Smooth muscle cell (in vitro differentiated cells): ENCODE measurements at regions not wholly inside any gene's neighbourhood (a gene's known extent, or its start where the extent isn't known, plus 50 kb on each side); places are given as distances from the start of the nearest gene placed in this dataset.

ENCODE experiments used
- DNase-seq: peaks from one replicate; lab custom pipeline; 2025; ENCODE audit not compliant: unreplicated experiment; lab: John Stamatoyannopoulos, UW
- H2AFZ ChIP-seq: fragments of 200-600 bp; sonication (generic); 2 replicates; pipeline ENCODE4 v1.6.0; 2016; ENCODE audit warnings: antibody characterized with exemption, low read depth, mild to moderate bottlenecking
- H3F3A ChIP-seq: fragments of 200-600 bp; sonication (generic); 2 replicates; pipeline ENCODE4 v1.6.0; 2017; ENCODE audit warnings: antibody characterized with exemption, low read depth
- H3K27ac ChIP-seq: fragments of 200-600 bp; sonication (generic); 2 replicates; pipeline ENCODE4 v1.5.1; 2016; ENCODE audit warnings: low read depth, mild to moderate bottlenecking
- H3K27me3 ChIP-seq: fragments of 200-600 bp; sonication (generic); 2 replicates; pipeline ENCODE4 v1.6.1; 2016; ENCODE audit warnings: low read depth, mild to moderate bottlenecking
- H3K36me3 ChIP-seq: fragments of 200-600 bp; sonication (generic); 2 replicates; pipeline ENCODE4 v1.5.1; 2016; ENCODE audit warnings: low read depth
- H3K4me1 ChIP-seq: fragments of 200-600 bp; sonication (generic); 2 replicates; pipeline ENCODE4 v1.5.1; 2016; ENCODE audit warnings: low read depth
- H3K4me2 ChIP-seq: fragments of 200-600 bp; sonication (generic); 2 replicates; pipeline ENCODE4 v1.6.0; 2016; ENCODE audit warnings: mild to moderate bottlenecking
- H3K4me3 ChIP-seq: fragments of 200-600 bp; sonication (generic); 2 replicates; pipeline ENCODE4 v1.5.1; 2016; ENCODE audit warnings: mild to moderate bottlenecking
- H3K79me2 ChIP-seq: fragments of 200-600 bp; sonication (generic); 2 replicates; pipeline ENCODE4 v1.6.0; 2016; ENCODE audit warnings: low read depth, mild to moderate bottlenecking
- H3K9ac ChIP-seq: fragments of 200-600 bp; sonication (generic); 2 replicates; pipeline ENCODE4 v1.6.0; 2016; ENCODE audit warnings: low read depth
- H3K9me3 ChIP-seq: fragments of 200-600 bp; sonication (generic); replicated peaks from 2 replicates; pipeline ENCODE4 v1.5.1; 2016; ENCODE audit warnings: low read depth
- H4K20me1 ChIP-seq: fragments of 200-600 bp; sonication (generic); 2 replicates; pipeline ENCODE4 v1.6.0; 2016; ENCODE audit warnings: low read depth
- WGBS: methylation state at CpG from one replicate; pipeline ENCODE4 v1.1.7; 2016; ENCODE audit warnings: low lambda C conversion rate; 5-methylcytosine and 5-hydroxymethylcytosine counted together
- TF ChIP-seq, protein P1 (sequence below): fragments of 200-600 bp; sonication (generic); IDR thresholded peaks from 2 replicates; pipeline ENCODE4 v1.5.1; 2017; ENCODE audit warnings: borderline replicate concordance, mild to moderate bottlenecking, antibody characterized with exemption; ENCODE audit not compliant: insufficient read depth, poor library complexity, severe bottlenecking

GRCh38 chr11:69906453-69906907, 87.3 kb upstream of the FGF3 start:
- Histone ChIP-seq H3K79me2 (no peaks in the 10 kb centered on the region), H3K36me3 (no peaks in the 10 kb centered on the region), H3K27ac (no peak overlapping the region), H3K4me3 (no peak overlapping the region), H3K9ac (no peak overlapping the region), H2AFZ (no peak overlapping the region), H3K27me3 (no peaks in the 10 kb centered on the region), H3K4me2 (no peak overlapping the region), H3K9me3 (no peaks in the 10 kb centered on the region), H3K4me1 (no peaks in the 10 kb centered on the region), H4K20me1 (no peaks in the 10 kb centered on the region), H3F3A (no peaks in the 10 kb centered on the region)
- WGBS, result 24% methylated on average over 3 of the region's 3 CpGs
- TF ChIP-seq, protein P1, sequence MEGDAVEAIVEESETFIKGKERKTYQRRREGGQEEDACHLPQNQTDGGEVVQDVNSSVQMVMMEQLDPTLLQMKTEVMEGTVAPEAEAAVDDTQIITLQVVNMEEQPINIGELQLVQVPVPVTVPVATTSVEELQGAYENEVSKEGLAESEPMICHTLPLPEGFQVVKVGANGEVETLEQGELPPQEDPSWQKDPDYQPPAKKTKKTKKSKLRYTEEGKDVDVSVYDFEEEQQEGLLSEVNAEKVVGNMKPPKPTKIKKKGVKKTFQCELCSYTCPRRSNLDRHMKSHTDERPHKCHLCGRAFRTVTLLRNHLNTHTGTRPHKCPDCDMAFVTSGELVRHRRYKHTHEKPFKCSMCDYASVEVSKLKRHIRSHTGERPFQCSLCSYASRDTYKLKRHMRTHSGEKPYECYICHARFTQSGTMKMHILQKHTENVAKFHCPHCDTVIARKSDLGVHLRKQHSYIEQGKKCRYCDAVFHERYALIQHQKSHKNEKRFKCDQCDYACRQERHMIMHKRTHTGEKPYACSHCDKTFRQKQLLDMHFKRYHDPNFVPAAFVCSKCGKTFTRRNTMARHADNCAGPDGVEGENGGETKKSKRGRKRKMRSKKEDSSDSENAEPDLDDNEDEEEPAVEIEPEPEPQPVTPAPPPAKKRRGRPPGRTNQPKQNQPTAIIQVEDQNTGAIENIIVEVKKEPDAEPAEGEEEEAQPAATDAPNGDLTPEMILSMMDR, result no peak
- no peak for DNase-seq

- Histone ChIP-seq H3F3A (no peaks in the 10 kb centered on the region), H2AFZ (no peak overlapping the region), H4K20me1 (no peaks in the 10 kb centered on the region), H3K4me1 (no peaks in the 10 kb centered on the region), H3K79me2 (no peaks in the 10 kb centered on the region), H3K27me3 (no peaks in the 10 kb centered on the region), H3K4me2 (no peak overlapping the region), H3K36me3 (no peaks in the 10 kb centered on the region), H3K9ac (no peak overlapping the region), H3K9me3 (no peaks in the 10 kb centered on the region), H3K27ac (no peak overlapping the region), H3K4me3 (no peak overlapping the region)
- WGBS, result 93% methylated on average over 11 of the region's 11 CpGs
- DNase-seq, result no peak
- TF ChIP-seq, protein P1, result no peak
Measured at GRCh38 chr11:69907611-69908010, 88.4 kb upstream of the FGF3 start.

DNA sequence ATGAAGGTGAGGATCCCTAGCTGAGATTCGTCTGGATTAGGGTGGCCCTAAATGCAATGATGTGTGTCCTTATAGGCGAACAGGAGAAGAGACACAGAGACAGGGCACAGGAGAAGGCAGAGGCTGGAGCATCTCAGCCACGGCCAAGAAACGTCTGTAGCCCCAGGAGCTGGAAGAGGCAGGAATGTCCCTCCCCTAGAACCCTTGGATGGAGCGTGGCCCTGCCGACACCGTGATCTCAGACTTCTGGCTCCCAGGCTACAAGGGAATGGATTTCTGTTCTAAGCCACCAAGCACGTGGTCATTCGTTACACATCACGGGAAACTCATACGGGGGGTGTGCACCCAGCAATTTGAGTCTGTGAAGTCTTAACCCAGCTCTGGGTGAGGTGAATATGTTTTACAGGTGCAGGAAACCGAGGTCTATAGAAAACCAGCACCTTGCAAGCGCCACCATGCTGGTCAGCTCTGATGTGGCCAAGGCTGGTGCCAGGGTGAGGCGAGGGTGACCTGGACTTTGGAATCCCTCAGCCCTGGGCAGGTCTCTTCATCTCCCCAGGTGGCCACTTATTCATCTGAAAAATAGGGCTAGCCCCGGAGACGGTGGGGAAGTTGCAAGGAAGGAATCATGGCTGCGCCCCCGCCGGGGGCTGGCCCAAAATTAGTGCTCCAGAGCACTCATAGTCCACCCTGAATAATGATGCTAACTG, 89.5 kb upstream of the FGF3 start:
- Histone ChIP-seq H3K4me2 (no peak overlapping the region), H3K4me1 (no peaks in the 10 kb centered on the region), H3K9me3 (no peaks in the 10 kb centered on the region), H3K36me3 (no peaks in the 10 kb centered on the region), H3K9ac (no peak overlapping the region), H2AFZ (no peak overlapping the region), H4K20me1 (no peaks in the 10 kb centered on the region), H3K4me3 (no peak overlapping the region), H3K79me2 (no peaks in the 10 kb centered on the region), H3K27ac (no peak overlapping the region), H3F3A (no peaks in the 10 kb centered on the region), H3K27me3 (no peaks in the 10 kb centered on the region)
- DNase-seq, result no peak
- TF ChIP-seq, protein P1, result no peak
- WGBS, result 82% methylated on average over 19 of the region's 19 CpGs
